Endothelial cell of umbilical vein (primary cell): ENCODE measurements at regions not wholly inside any gene's neighbourhood (a gene's known extent, or its start where the extent isn't known, plus 50 kb on each side); places are given as distances from the start of the nearest gene placed in this dataset.

Source experiments
- BruUV-seq: library from RNA; stranded (reverse); fragments of 400-500 nt; replicated peaks from 2 replicates; lab custom pipeline; 2021; lab: Mats Ljungman, UMichigan
- CTCF ChIA-PET: fragments of 300-600, 350-600 bp; sonication (Branson Sonifier 250); formaldehyde crosslinking; loops from one replicate; lab custom pipeline; 2021; ENCODE audit warnings: antibody characterized with exemption, inconsistent platforms; lab: Charles Lee
- POLR2A ChIA-PET: fragments of 300-600, 350-600 bp; sonication (Branson Sonifier 250); formaldehyde crosslinking; loops from one replicate; lab custom pipeline; 2021; ENCODE audit warnings: antibody characterized with exemption, inconsistent platforms; lab: Charles Lee
- DNase-seq: peaks from one replicate; pipeline ENCODE4 v3.0.0-alpha.2; 2011; ENCODE audit warnings: low read depth, low spot score
- FAIRE-seq: peaks from 2 replicates; lab custom pipeline; 2011; peaks lifted over from hg19 to GRCh38; lab: Jason Lieb, UNC
- H2AFZ ChIP-seq: 2 replicates; pipeline ENCODE4 v1.6.0; 2012; ENCODE audit warnings: low read depth, low read length, control low read depth, inconsistent platforms
- H3K27ac ChIP-seq: 2 replicates; pipeline ENCODE4 v1.5.1; 2011; ENCODE audit warnings: low read depth, mild to moderate bottlenecking, control low read depth, low read length, moderate library complexity; ENCODE audit not compliant: insufficient read depth
- H3K27me3 ChIP-seq, 2 experiments: 2 replicates each; pipeline versions ENCODE4 v1.6.0 to v1.6.1; 2011; ENCODE audit warnings: low read length in 2 of 2, mixed read lengths in 1 of 2; ENCODE audit not compliant: control insufficient read depth in 2 of 2, insufficient read depth in 2 of 2
- H3K36me3 ChIP-seq, 2 experiments: 2 replicates in 1 of 2; 3 replicates in 1 of 2; pipeline ENCODE4 v1.5.1; 2011; ENCODE audit warnings: low read length in 2 of 2, mild to moderate bottlenecking in 1 of 2, moderate library complexity in 1 of 2; ENCODE audit not compliant: control insufficient read depth in 2 of 2, insufficient read depth in 2 of 2; ENCODE audit errors: extremely low read depth in 1 of 2
- H3K4me1 ChIP-seq: 3 replicates; pipeline ENCODE4 v1.5.1; 2011; ENCODE audit warnings: mild to moderate bottlenecking, low read length; ENCODE audit not compliant: control insufficient read depth, insufficient read depth; ENCODE audit errors: extremely low read depth
- H3K4me2 ChIP-seq: 2 replicates; pipeline ENCODE4 v1.6.1; 2011; ENCODE audit warnings: low read length, control low read depth, mixed read lengths; ENCODE audit not compliant: insufficient read depth
- H3K4me3 ChIP-seq, 3 experiments: fragments of 200-600 bp in 1 of 3; sonication (generic), shearing (Covaris generic) in 1 of 3; replicated peaks in 1 of 3; 2 replicates each; pipeline ENCODE4 v1.5.1; 2011 to 2016; ENCODE audit warnings: control low read depth in 3 of 3, low read length in 3 of 3, mild to moderate bottlenecking in 2 of 3, inconsistent platforms in 1 of 3, low read depth in 1 of 3, moderate library complexity in 1 of 3; ENCODE audit not compliant: insufficient read depth in 1 of 3
- H3K79me2 ChIP-seq: 2 replicates; pipeline ENCODE4 v1.6.0; 2012; ENCODE audit warnings: low read length, inconsistent platforms; ENCODE audit not compliant: control insufficient read depth, insufficient read depth
- H3K9ac ChIP-seq: replicated peaks from 2 replicates; pipeline ENCODE3; 2011; ENCODE audit warnings: low read length, control low read depth; ENCODE audit not compliant: insufficient read depth; ENCODE audit errors: extremely low read depth
- H3K9me1 ChIP-seq: replicated peaks from 3 replicates; pipeline ENCODE4 v1.6.0; 2011; ENCODE audit warnings: mild to moderate bottlenecking, low read length; ENCODE audit not compliant: control insufficient read depth, insufficient read depth; ENCODE audit errors: extremely low read depth
- H3K9me3 ChIP-seq: replicated peaks from 2 replicates; pipeline ENCODE4 v1.5.1; 2012; ENCODE audit warnings: low read length, inconsistent platforms; ENCODE audit not compliant: control insufficient read depth, insufficient read depth
- H4K20me1 ChIP-seq: replicated peaks from 2 replicates; pipeline ENCODE3; 2011; ENCODE audit warnings: mild to moderate bottlenecking, low read length; ENCODE audit not compliant: control insufficient read depth, insufficient read depth; ENCODE audit errors: extremely low read depth
- EZH2 ChIP-seq: IDR thresholded peaks from 2 replicates; pipeline ENCODE4 v1.6.1; 2012; ENCODE audit warnings: borderline replicate concordance, low read depth, mild to moderate bottlenecking, moderate library complexity, low read length, inconsistent platforms; ENCODE audit not compliant: severe bottlenecking
- FOS ChIP-seq: IDR thresholded peaks from 2 replicates; pipeline ENCODE4 v1.6.1; 2011; ENCODE audit warnings: mild to moderate bottlenecking, low read length, moderate library complexity, borderline replicate concordance; ENCODE audit not compliant: insufficient read depth
- GATA2 ChIP-seq: IDR thresholded peaks from 2 replicates; pipeline ENCODE4 v1.7.0; 2011; ENCODE audit warnings: low read depth, mild to moderate bottlenecking, moderate library complexity, mixed read lengths, low read length; ENCODE audit not compliant: insufficient read length, insufficient read depth
- JUN ChIP-seq: IDR thresholded peaks from 2 replicates; pipeline ENCODE4 v1.6.1; 2011; ENCODE audit warnings: borderline replicate concordance, low read depth; ENCODE audit not compliant: insufficient read length, insufficient read depth
- MYC ChIP-seq: IDR thresholded peaks from one replicate; pipeline ENCODE4 v1.6.1; 2011; ENCODE audit warnings: mild to moderate bottlenecking, low read depth, low read length
- POLR2AphosphoS5 ChIP-seq: IDR thresholded peaks from 2 replicates; pipeline ENCODE4 v1.6.1; 2012; ENCODE audit warnings: low read depth, mild to moderate bottlenecking, control low read depth, low read length, moderate library complexity; ENCODE audit not compliant: insufficient read depth
- dilution Hi-C: fragments of 300-500 bp; cut with MboI; formaldehyde crosslinking; loops from one replicate; pipeline ENCODE4 v1.15.0; 2019; ENCODE audit warnings: low sequenced_read_pairs; ENCODE audit not compliant: extremely low pct_ligation_motif_present
- intact Hi-C: fragments of 100-400 bp; cut with micrococcal nuclease; formaldehyde crosslinking; loops from one replicate; pipeline ENCODE4 v1.10.0; 2022
- TF ChIP-seq, protein P1 (sequence below): IDR thresholded peaks from 2 replicates; pipeline ENCODE4 v1.6.1; 2011; ENCODE audit not compliant: insufficient read depth, insufficient read length
- TF ChIP-seq, protein P2 (sequence below), 2 donors: IDR thresholded peaks; 1 replicate in 1 of 2; 2 replicates in 1 of 2; pipeline ENCODE4 v1.5.1; 2011; ENCODE audit warnings: low read length in 2 of 2, mild to moderate bottlenecking in 2 of 2, moderate library complexity in 2 of 2, control low read depth in 1 of 2, inconsistent platforms in 1 of 2, low read depth in 1 of 2; ENCODE audit not compliant: insufficient read depth in 1 of 2; ENCODE audit errors: extremely low read depth in 1 of 2

DNA sequence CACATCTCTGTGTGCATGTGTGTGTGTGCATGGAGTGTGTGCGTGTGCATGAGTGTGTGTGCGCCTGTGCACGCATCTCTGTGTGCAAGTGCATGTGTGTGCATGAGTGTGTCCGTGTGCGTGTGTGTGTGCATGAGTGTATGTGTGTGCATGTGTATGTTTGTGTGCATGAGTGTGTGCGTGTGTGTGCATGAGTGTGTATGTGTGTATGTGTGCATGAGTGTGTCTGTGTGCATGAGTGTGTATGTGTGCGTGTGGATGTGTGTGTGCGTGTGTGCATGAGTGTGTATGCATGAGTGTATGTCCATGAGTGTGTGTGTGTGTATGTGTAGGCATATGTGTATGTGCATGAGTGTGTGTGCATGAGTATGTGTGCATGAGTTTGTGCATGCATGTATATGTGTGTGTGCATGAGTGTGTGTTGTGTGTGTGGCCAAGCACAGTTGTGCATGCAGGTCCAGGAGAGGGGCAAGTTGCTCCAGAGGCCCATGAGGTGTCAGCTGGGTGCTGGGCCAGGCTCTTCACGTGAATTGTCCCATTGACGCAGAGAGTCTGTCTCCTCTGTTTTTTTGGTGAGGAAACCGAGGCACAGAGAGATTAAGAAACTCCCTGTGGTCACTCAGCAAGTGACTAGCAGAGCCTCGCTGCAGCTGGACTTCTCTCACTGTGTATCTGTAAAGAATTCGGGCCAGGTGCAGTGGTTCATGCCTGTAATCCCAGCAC, 75.5 kb downstream of the ASB1 start:
- ChIA-PET POLR2A (no interaction called here), CTCF (no interaction called here)
- no peak overlapping the region for H3K27ac ChIP-seq
- H3K4me2 ChIP-seq, result no peak overlapping the region
- no peaks in the 10 kb centered on the region for H3K4me1 ChIP-seq
- H3K36me3 ChIP-seq, result no peaks in the 10 kb centered on the region
- no peak for FAIRE-seq
- no peak overlapping the region for H3K4me3 ChIP-seq
- no peak overlapping the region for H3K9ac ChIP-seq
- intact Hi-C loops, result no loop called here
- no peaks in the 10 kb centered on the region for H3K27me3 ChIP-seq
- dilution Hi-C loops, result no loop called here
- H4K20me1 ChIP-seq, result no peaks in the 10 kb centered on the region
- BruUV-seq, result no TSS peak
- no peaks in the 10 kb centered on the region for H3K79me2 ChIP-seq
- H3K9me3 ChIP-seq, result no peaks in the 10 kb centered on the region
- no peak overlapping the region for H2AFZ ChIP-seq
- TF ChIP-seq, protein P1, sequence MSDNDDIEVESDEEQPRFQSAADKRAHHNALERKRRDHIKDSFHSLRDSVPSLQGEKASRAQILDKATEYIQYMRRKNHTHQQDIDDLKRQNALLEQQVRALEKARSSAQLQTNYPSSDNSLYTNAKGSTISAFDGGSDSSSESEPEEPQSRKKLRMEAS, result no peak
- TF ChIP-seq, protein P2, sequence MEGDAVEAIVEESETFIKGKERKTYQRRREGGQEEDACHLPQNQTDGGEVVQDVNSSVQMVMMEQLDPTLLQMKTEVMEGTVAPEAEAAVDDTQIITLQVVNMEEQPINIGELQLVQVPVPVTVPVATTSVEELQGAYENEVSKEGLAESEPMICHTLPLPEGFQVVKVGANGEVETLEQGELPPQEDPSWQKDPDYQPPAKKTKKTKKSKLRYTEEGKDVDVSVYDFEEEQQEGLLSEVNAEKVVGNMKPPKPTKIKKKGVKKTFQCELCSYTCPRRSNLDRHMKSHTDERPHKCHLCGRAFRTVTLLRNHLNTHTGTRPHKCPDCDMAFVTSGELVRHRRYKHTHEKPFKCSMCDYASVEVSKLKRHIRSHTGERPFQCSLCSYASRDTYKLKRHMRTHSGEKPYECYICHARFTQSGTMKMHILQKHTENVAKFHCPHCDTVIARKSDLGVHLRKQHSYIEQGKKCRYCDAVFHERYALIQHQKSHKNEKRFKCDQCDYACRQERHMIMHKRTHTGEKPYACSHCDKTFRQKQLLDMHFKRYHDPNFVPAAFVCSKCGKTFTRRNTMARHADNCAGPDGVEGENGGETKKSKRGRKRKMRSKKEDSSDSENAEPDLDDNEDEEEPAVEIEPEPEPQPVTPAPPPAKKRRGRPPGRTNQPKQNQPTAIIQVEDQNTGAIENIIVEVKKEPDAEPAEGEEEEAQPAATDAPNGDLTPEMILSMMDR (IDR thresholded peaks at IDR 0.05; ENCODE audit: extremely low read depth in 1 of 2, insufficient read depth in 1 of 2, low read depth in 1 of 2, low read length in 2 of 2), result no peak
- TF ChIP-seq EZH2 (no peak), FOS (no peak), GATA2 (no peak), JUN (no peak), MYC (no peak), POLR2AphosphoS5 (no peak)
- no peak for DNase-seq
- H3K9me1 ChIP-seq, result no peaks in the 10 kb centered on the region
